Transverse colon (tissue), 4 donors: ENCODE measurements at regions not wholly inside any gene's neighbourhood (a gene's known extent, or its start where the extent isn't known, plus 50 kb on each side); places are given as distances from the start of the nearest gene placed in this dataset.
"Not testable (repeated sequence)": the region's sequence is repeated elsewhere in the genome, so short reads cannot be mapped to it uniquely, and the experiment has no call there.

Experiments
- DNase-seq: peaks from one replicate; pipeline ENCODE4 v3.0.0-alpha.2; 2019
- H3K27ac ChIP-seq, 4 donors: fragments of 200-600 bp; sonication (generic); 2 replicates each; pipeline ENCODE4 v1.5.1; 2016 to 2018; ENCODE audit warnings: inconsistent platforms in 4 of 4
- H3K27me3 ChIP-seq: fragments of 200-600 bp; sonication (generic); 2 replicates; pipeline ENCODE4 v1.5.1; 2017; ENCODE audit warnings: inconsistent platforms
- H3K36me3 ChIP-seq, 4 donors: fragments of 200-600 bp; sonication (generic); 2 replicates each; pipeline ENCODE4 v1.5.1; 2017 to 2019; ENCODE audit warnings: inconsistent platforms in 4 of 4
- H3K4me1 ChIP-seq, 4 donors: fragments of 200-600 bp; sonication (generic); 2 replicates each; pipeline ENCODE4 v1.5.1; 2017 to 2020; ENCODE audit warnings: inconsistent platforms in 4 of 4
- H3K4me3 ChIP-seq, 4 donors: fragments of 200-600 bp; sonication (generic); 1 replicate in 1 of 4; 2 replicates in 3 of 4; pipeline versions ENCODE4 v1.5.1 to v1.6.1; 2017 to 2019; ENCODE audit warnings: inconsistent platforms in 4 of 4
- H3K9me3 ChIP-seq, 2 donors: fragments of 200-600 bp; sonication (generic); 2 replicates each; pipeline ENCODE4 v1.5.1; 2017 to 2019; ENCODE audit warnings: inconsistent platforms in 2 of 2
- CTCF ChIP-seq, 5 experiments: fragments of 200-600 bp in 3 of 5; fragments of 450-650 bp in 2 of 5; sonication (generic) in 3 of 5; IDR thresholded peaks; 1 replicate in 2 of 5; 2 replicates in 3 of 5; pipeline ENCODE4 v1.5.1; 2016 to 2017; ENCODE audit warnings: antibody characterized with exemption in 5 of 5, inconsistent platforms in 3 of 5, mild to moderate bottlenecking in 2 of 5, moderate library complexity in 1 of 5
- EP300 ChIP-seq: sonication (generic); formaldehyde crosslinking; IDR thresholded peaks from one replicate; pipeline ENCODE4 v1.6.1; 2017; ENCODE audit warnings: antibody characterized with exemption, low read depth
- POLR2A ChIP-seq: fragments of 450-650 bp; IDR thresholded peaks from one replicate; pipeline ENCODE4 v1.6.1; 2016; ENCODE audit warnings: antibody characterized with exemption, mild to moderate bottlenecking, moderate library complexity
- POLR2AphosphoS5 ChIP-seq, 3 donors: sonication (generic); formaldehyde crosslinking; IDR thresholded peaks; one replicate each; pipeline ENCODE4 v1.6.1; 2016; ENCODE audit warnings: antibody characterized with exemption in 3 of 3
- WGBS, 2 donors: methylation state at CpG; one replicate each; pipeline ENCODE4 v1.1.5; 2018; ENCODE audit warnings: low coverage in 1 of 2; 5-methylcytosine and 5-hydroxymethylcytosine counted together
- in situ Hi-C, 4 donors: fragments of 200-750 bp; cut with MboI; loops; one replicate each; pipeline versions ENCODE4 v1.15.0 to v1.15.1; 2017; ENCODE audit warnings: low sequenced_read_pairs in 3 of 4, low pct_ligation_motif_present in 1 of 4, low pct_unique_long_range_greater_than_20kb in 1 of 4
- intact Hi-C: fragments of 100-400 bp; cut with DNase I; formaldehyde crosslinking; loops from one replicate; pipeline ENCODE4 v1.15.1; 2023; ENCODE audit warnings: low total_unique reads

DNA sequence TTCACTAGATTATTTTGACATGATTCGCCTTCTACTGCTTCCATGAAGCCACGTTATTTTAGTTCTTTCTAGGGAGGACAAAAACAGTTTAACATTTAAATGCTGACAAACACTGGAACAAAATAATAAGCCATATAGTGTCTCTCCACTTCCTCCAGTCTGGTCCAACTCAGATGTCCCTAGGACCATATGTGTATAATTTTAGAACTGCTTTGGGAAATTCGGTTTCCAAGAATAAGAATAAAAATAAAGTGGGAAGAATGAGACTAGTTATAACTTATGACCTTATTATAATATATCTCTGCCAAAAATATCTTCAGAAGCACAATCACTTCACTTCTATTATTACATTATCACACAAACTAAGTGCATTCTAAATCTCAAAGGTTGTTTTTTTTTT, 164.4 kb upstream of the POF1B start:
- 72 to 76% methylated on average over 3 of the region's 3 CpGs for WGBS, 2 donors
- intact Hi-C loops (no loop called here), in situ Hi-C loops (loop anchor here in 3 of 4 donors (10.0 to 25.0 kb wide), 2 partner anchors 429 to 432 kb away; no protein-coding TSS in a partner anchor)
- Histone ChIP-seq H3K4me1 (no peaks in the 10 kb centered on the region), H3K9me3 (no peaks in the 10 kb centered on the region), H3K27me3 (no peaks in the 10 kb centered on the region), H3K36me3 (no peaks in the 10 kb centered on the region), H3K4me3 (no peak overlapping the region), H3K27ac (no peak overlapping the region)
- DNase-seq: no peak
- TF ChIP-seq CTCF (IDR thresholded peaks at IDR 0.05): no peak
- TF ChIP-seq EP300: no peak
- no peak for TF ChIP-seq POLR2AphosphoS5 (IDR thresholded peaks at IDR 0.05)
- TF ChIP-seq POLR2A: no peak

DNA sequence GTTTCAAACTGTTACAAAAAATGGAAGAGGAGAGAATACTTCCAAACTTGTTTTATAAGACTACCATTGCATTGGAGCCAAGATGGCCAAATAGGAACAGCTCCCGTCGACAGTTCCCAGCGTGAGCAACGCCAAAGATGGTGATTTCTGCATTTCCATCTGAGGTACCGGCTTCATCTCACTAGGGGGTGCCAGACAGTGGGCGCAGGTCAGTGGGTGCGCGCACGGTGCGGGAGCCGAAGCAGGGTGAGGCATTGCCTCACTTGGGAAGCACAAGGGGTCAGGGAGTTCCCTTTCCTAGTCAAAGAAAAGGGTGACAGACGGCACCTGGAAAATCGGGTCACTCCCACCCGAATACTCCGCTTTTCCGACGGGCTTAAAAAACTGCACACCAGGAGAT, 149.7 kb upstream of the POF1B start:
- H3K4me3 ChIP-seq, intact Hi-C loops: not testable (repeated sequence)
- WGBS, 2 donors: 87% methylated on average over 17 of the region's 17 CpGs; no CpG with 5 or more reads in 1 of the 2 donors

DNA sequence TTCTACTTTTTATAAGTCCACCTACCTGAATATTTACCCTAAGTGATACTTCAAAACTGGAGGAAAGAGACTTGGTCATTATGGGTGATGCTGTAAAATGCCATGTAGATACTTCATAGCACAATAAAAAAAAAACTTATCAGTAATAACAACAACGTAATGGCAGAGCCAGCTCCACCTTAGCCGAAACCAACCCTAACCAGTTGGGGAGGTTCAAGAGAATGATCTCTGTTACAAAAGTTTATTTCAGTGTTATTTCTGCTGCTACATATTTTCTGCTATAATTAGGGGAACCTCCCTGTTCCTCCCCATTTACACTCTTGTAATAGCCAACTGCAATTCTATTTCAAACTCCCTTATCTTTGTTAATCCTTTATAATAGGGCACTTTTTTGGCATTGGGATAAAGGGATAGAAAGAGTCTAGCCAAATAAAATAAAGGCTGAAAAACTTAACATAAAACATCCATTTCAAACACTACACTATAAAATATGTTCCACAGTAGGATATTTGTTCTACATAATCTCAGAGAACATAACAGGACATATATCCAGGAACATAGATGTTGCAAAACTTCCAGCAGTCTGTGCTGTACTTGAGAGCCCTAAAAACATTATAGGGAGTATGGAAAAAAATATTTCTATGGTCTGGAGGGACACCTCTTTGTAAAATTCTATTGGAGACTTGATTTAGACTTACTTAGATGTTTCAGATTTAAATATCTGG, 138.7 kb upstream of the POF1B start:
- no peak overlapping the region for H3K4me3 ChIP-seq
- no peaks in the 10 kb centered on the region for H3K4me1 ChIP-seq
- H3K9me3 ChIP-seq: no peaks in the 10 kb centered on the region
- DNase-seq: peak; percentile 11
- intact Hi-C loops: no loop called here
- in situ Hi-C loops: no loop called here
- H3K36me3 ChIP-seq: no peaks in the 10 kb centered on the region
- 50 to 51% methylated on average over 1 to 2 of the region's 2 CpGs for WGBS, 2 donors
- H3K27me3 ChIP-seq: no peaks in the 10 kb centered on the region
- TF ChIP-seq CTCF (IDR thresholded peaks at IDR 0.05) (no peak), POLR2A (no peak), POLR2AphosphoS5 (IDR thresholded peaks at IDR 0.05) (no peak), EP300 (no peak)
- H3K27ac ChIP-seq: peak overlapping the region in 1 of 4 donors; percentile 28

More for the DNA sequence above, 149.7 kb upstream of the POF1B start:
- H3K27ac ChIP-seq, H3K4me1 ChIP-seq, H3K27me3 ChIP-seq, DNase-seq, H3K9me3 ChIP-seq, H3K36me3 ChIP-seq: not testable (repeated sequence)
- in situ Hi-C loops: loop anchor here in 2 of 4 donors (25.0 kb wide), 1 partner anchor 417 kb away; no protein-coding TSS in a partner anchor

DNA sequence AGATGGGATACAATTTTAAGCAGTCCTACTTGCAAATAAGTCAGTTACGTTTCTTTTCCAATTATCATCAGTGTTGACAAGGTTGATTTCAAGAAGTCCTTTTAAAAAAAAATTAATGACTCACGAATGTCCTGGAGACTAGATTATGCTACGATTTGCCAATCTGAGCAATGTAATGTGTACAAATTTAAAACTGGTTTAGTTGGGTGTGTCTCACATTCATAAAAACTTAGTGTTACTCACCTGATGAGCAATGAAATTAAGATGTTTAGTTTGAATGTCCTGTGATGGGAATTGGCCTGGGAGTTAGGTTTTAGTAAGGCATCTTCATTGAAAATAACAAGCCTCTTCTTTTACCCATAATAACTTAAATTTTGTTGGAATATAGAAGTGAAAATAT, 136.7 kb upstream of the POF1B start:
- no peak overlapping the region for H3K27ac ChIP-seq
- H3K36me3 ChIP-seq: no peaks in the 10 kb centered on the region
- no peak for DNase-seq
- no peaks in the 10 kb centered on the region for H3K9me3 ChIP-seq
- no peak overlapping the region for H3K4me3 ChIP-seq
- no peaks in the 10 kb centered on the region for H3K4me1 ChIP-seq
- no peak for TF ChIP-seq POLR2A
- no peak for TF ChIP-seq EP300
- no peak for TF ChIP-seq POLR2AphosphoS5 (IDR thresholded peaks at IDR 0.05)
- no peak for TF ChIP-seq CTCF (IDR thresholded peaks at IDR 0.05)
- H3K27me3 ChIP-seq: no peaks in the 10 kb centered on the region
- in situ Hi-C loops: no loop called here
- intact Hi-C loops: no loop called here
- WGBS, 2 donors: 34 to 56% methylated on average over 1 to 3 of the region's 3 CpGs

GRCh38 chrX:85506871-85507270, 127.4 kb upstream of the POF1B start:
- in situ Hi-C loops: no loop called here
- Histone ChIP-seq H3K36me3 (no peaks in the 10 kb centered on the region), H3K27me3 (no peaks in the 10 kb centered on the region), H3K4me1 (no peaks in the 10 kb centered on the region), H3K27ac (no peak overlapping the region), H3K9me3 (no peaks in the 10 kb centered on the region), H3K4me3 (no peak overlapping the region)
- 60% methylated on average over 2 of the region's 2 CpGs; no CpG with 5 or more reads in 1 of the 2 donors for WGBS, 2 donors
- intact Hi-C loops: no loop called here
- no peak for TF ChIP-seq EP300
- TF ChIP-seq CTCF (IDR thresholded peaks at IDR 0.05): no peak
- TF ChIP-seq POLR2AphosphoS5 (IDR thresholded peaks at IDR 0.05): no peak
- no peak for TF ChIP-seq POLR2A
- no peak for DNase-seq
